H9 (cell line): ENCODE measurements at regions not wholly inside any gene's neighbourhood (a gene's known extent, or its start where the extent isn't known, plus 50 kb on each side); places are given as distances from the start of the nearest gene placed in this dataset.

ENCODE experiments used
- DNase-seq: peaks from one replicate; pipeline ENCODE4 v3.0.0-alpha.2; 2017
- H2AFZ ChIP-seq: one replicate; pipeline ENCODE4 v1.6.1; 2013; ENCODE audit warnings: mild to moderate bottlenecking, low read length, control low read depth, moderate library complexity
- H2AK5ac ChIP-seq: 2 replicates; pipeline ENCODE4 v1.6.1; 2013; ENCODE audit warnings: low read length, control low read depth, mixed read lengths; ENCODE audit not compliant: insufficient read length
- H2BK120ac ChIP-seq: one replicate; pipeline ENCODE4 v1.6.1; 2013; ENCODE audit warnings: low read depth, mild to moderate bottlenecking, low read length, control low read depth, inconsistent platforms; ENCODE audit not compliant: poor library complexity, severe bottlenecking
- H2BK12ac ChIP-seq: 2 replicates; pipeline ENCODE4 v1.6.1; 2013; ENCODE audit warnings: low read length, control low read depth, mixed read lengths, low read depth; ENCODE audit not compliant: insufficient read length
- H2BK15ac ChIP-seq: 2 replicates; pipeline ENCODE4 v1.6.1; 2013; ENCODE audit warnings: low read depth, low read length, control low read depth
- H2BK20ac ChIP-seq: one replicate; pipeline ENCODE4 v1.6.1; 2013; ENCODE audit warnings: low read depth, mild to moderate bottlenecking, low read length, control low read depth, inconsistent platforms; ENCODE audit not compliant: poor library complexity, severe bottlenecking
- H2BK5ac ChIP-seq: 2 replicates; pipeline ENCODE4 v1.6.1; 2013; ENCODE audit warnings: low read length, control low read depth, mixed read lengths; ENCODE audit not compliant: insufficient read length
- H3K14ac ChIP-seq: 2 replicates; pipeline ENCODE4 v1.6.1; 2013; ENCODE audit warnings: low read length, control low read depth; ENCODE audit not compliant: insufficient read depth
- H3K18ac ChIP-seq: 2 replicates; pipeline ENCODE4 v1.6.1; 2013; ENCODE audit warnings: low read depth, mild to moderate bottlenecking, mixed read lengths, low read length, control low read depth; ENCODE audit not compliant: insufficient read length
- H3K23ac ChIP-seq: 2 replicates; pipeline ENCODE4 v1.6.1; 2013; ENCODE audit warnings: low read length, control low read depth, mixed read lengths, low read depth; ENCODE audit not compliant: insufficient read length
- H3K23me2 ChIP-seq: 2 replicates; pipeline ENCODE4 v1.6.1; 2013; ENCODE audit warnings: low read depth, mild to moderate bottlenecking, mixed read lengths, low read length, control low read depth; ENCODE audit not compliant: insufficient read length, poor library complexity, severe bottlenecking
- H3K27ac ChIP-seq: 2 replicates; pipeline ENCODE4 v1.5.1; 2013; ENCODE audit warnings: low read length, control low read depth, mixed read lengths, low read depth; ENCODE audit not compliant: insufficient read length
- H3K27me3 ChIP-seq: 2 replicates; pipeline ENCODE4 v1.6.1; 2013; ENCODE audit warnings: low read length, control low read depth, inconsistent platforms; ENCODE audit not compliant: insufficient read depth
- H3K4ac ChIP-seq: 2 replicates; pipeline ENCODE4 v1.6.1; 2013; ENCODE audit warnings: low read depth, mild to moderate bottlenecking, control low read depth, inconsistent platforms, low read length, moderate library complexity
- H3K4me1 ChIP-seq: 2 replicates; pipeline ENCODE4 v1.6.1; 2013; ENCODE audit warnings: low read length, control low read depth, inconsistent platforms; ENCODE audit not compliant: insufficient read depth
- H3K4me2 ChIP-seq: 2 replicates; pipeline ENCODE4 v1.6.1; 2013; ENCODE audit warnings: low read length, control low read depth, mixed read lengths; ENCODE audit not compliant: insufficient read length, insufficient read depth
- H3K56ac ChIP-seq: 2 replicates; pipeline ENCODE4 v1.6.1; 2013; ENCODE audit warnings: low read depth, mild to moderate bottlenecking, mixed read lengths, low read length, control low read depth; ENCODE audit not compliant: insufficient read length
- H3K79me1 ChIP-seq: 2 replicates; pipeline ENCODE4 v1.6.1; 2013; ENCODE audit warnings: low read depth, mild to moderate bottlenecking, moderate library complexity, low read length, control low read depth, inconsistent platforms; ENCODE audit not compliant: insufficient read depth, poor library complexity, severe bottlenecking
- H3K79me2 ChIP-seq: 2 replicates; pipeline ENCODE4 v1.6.1; 2013; ENCODE audit warnings: low read length, control low read depth, inconsistent platforms; ENCODE audit not compliant: insufficient read depth
- H3K9ac ChIP-seq: 2 replicates; pipeline ENCODE4 v1.6.1; 2013; ENCODE audit warnings: low read length, control low read depth, mixed read lengths; ENCODE audit not compliant: insufficient read length; ENCODE audit errors: extremely low read depth
- H3K9me3 ChIP-seq: one replicate; pipeline ENCODE4 v1.6.1; 2013; ENCODE audit warnings: low read depth, low read length, inconsistent platforms; ENCODE audit not compliant: control insufficient read depth
- H3T11ph ChIP-seq: one replicate; pipeline ENCODE4 v1.6.1; 2013; ENCODE audit warnings: mild to moderate bottlenecking, low read length, control low read depth, inconsistent platforms
- H4K20me1 ChIP-seq: one replicate; pipeline ENCODE4 v1.6.1; 2013; ENCODE audit not compliant: control insufficient read depth, insufficient read length, insufficient read depth
- H4K5ac ChIP-seq: 2 replicates; pipeline ENCODE4 v1.6.1; 2013; ENCODE audit warnings: low read depth, mild to moderate bottlenecking, mixed read lengths, low read length, control low read depth; ENCODE audit not compliant: insufficient read length
- H4K8ac ChIP-seq: replicated peaks from 2 replicates; pipeline ENCODE4 v1.6.1; 2013; ENCODE audit warnings: low read length, control low read depth, mixed read lengths, low read depth; ENCODE audit not compliant: insufficient read length
- H4K91ac ChIP-seq: 2 replicates; pipeline ENCODE4 v1.6.1; 2013; ENCODE audit warnings: low read depth, mild to moderate bottlenecking, moderate library complexity, mixed read lengths, low read length, control low read depth; ENCODE audit not compliant: insufficient read length
- H3K27ac Mint-ChIP-seq, 3 experiments: 2 replicates in 2 of 3; 3 replicates in 1 of 3; pipeline ENCODE4 v1.8.0; 2020 to 2021; ENCODE audit warnings: mixed read lengths in 3 of 3, mild to moderate bottlenecking in 1 of 3, moderate library complexity in 1 of 3
- H3K27me3 Mint-ChIP-seq: 2 replicates; pipeline ENCODE4 v1.8.0; 2021; ENCODE audit warnings: low read depth, mild to moderate bottlenecking, moderate library complexity, mixed read lengths
- H3K36me3 Mint-ChIP-seq, 3 experiments: 2 replicates in 2 of 3; 3 replicates in 1 of 3; pipeline ENCODE4 v1.8.0; 2020 to 2021; ENCODE audit warnings: low read depth in 3 of 3, mixed read lengths in 3 of 3; ENCODE audit not compliant: insufficient read depth in 1 of 3
- H3K4me1 Mint-ChIP-seq, 2 experiments: 2 replicates each; pipeline ENCODE4 v1.8.0; 2020; ENCODE audit warnings: mixed read lengths in 2 of 2
- H3K4me3 Mint-ChIP-seq, 2 experiments: 2 replicates in 1 of 2; 3 replicates in 1 of 2; pipeline ENCODE4 v1.8.0; 2020 to 2021; ENCODE audit warnings: mild to moderate bottlenecking in 2 of 2, mixed read lengths in 2 of 2, moderate library complexity in 1 of 2
- H3K9me3 Mint-ChIP-seq, 2 experiments: 2 replicates in 1 of 2; 3 replicates in 1 of 2; pipeline ENCODE4 v1.8.0; 2020; ENCODE audit warnings: mild to moderate bottlenecking in 2 of 2, mixed read lengths in 2 of 2, moderate library complexity in 1 of 2
- WGBS: extraction: QIAGEN DNeasy Blood & Tissue Kit; methylation state at CpG from one replicate; pipeline ENCODE4 v1.1.7; 2013; ENCODE audit warnings: missing lambda C conversion rate, low lambda C conversion rate, mixed read lengths; ENCODE audit not compliant: insufficient read length; ENCODE audit errors: extremely low coverage; 5-methylcytosine and 5-hydroxymethylcytosine counted together
- TF ChIP-seq, protein P1 (sequence below): fragments of 200-600 bp; sonication (generic); conservative IDR thresholded peaks from 3 replicates; pipeline ENCODE4 v1.8.0; 2021; ENCODE audit warnings: antibody characterized with exemption, mild to moderate bottlenecking

DNA sequence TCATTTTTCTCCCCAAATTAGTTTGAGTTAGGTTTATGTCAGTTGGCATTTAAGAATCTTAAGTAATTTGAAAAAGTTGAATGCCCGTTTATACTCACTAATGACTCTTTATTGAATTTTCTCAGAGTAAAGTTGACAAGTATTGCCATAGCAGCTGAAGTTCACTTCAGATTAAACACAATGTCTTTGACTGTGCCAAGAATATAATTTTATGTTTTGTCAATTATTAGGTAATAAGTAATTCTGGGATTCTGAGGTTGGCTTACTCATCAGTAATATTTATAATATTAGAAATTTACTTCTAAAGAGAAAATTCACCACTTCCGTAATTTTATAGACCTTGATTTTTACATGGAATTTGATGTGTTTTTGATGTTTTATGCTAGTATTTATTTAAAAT is 369.3 kb upstream of the TMPRSS15 start:
- Histone ChIP-seq H3K4me1 (no peaks in the 10 kb centered on the region), H2BK5ac (no peak overlapping the region), H3K23ac (no peak overlapping the region), H3K9ac (no peak overlapping the region), H3K79me2 (no peaks in the 10 kb centered on the region), H3K18ac (no peak overlapping the region), H3K79me1 (no peaks in the 10 kb centered on the region), H3K27ac (no peak overlapping the region), H2AFZ (no peak overlapping the region), H3K56ac (no peak overlapping the region), H3K14ac (no peak overlapping the region), H2BK120ac (no peak overlapping the region), H2BK15ac (no peak overlapping the region), H4K91ac (no peak overlapping the region), H2BK20ac (no peak overlapping the region), H3K4ac (no peak overlapping the region), H4K8ac (no peak overlapping the region), H3K9me3 (no peaks in the 10 kb centered on the region), H3K4me2 (no peak overlapping the region), H2BK12ac (no peak overlapping the region), H4K5ac (no peak overlapping the region), H3K27me3 (no peaks in the 10 kb centered on the region), H3K23me2 (no peaks in the 10 kb centered on the region), H4K20me1 (no peaks in the 10 kb centered on the region), H3T11ph (no peak overlapping the region), H2AK5ac (no peak overlapping the region)
- Mint-ChIP-seq H3K4me3 (no peak overlapping the region), H3K27me3 (no peaks in the 10 kb centered on the region), H3K9me3 (no peaks in the 10 kb centered on the region), H3K36me3 (no peaks in the 10 kb centered on the region; a peak in 1 of 7 replicates), H3K4me1 (no peaks in the 10 kb centered on the region), H3K27ac (no peak overlapping the region)
- TF ChIP-seq, protein P1, sequence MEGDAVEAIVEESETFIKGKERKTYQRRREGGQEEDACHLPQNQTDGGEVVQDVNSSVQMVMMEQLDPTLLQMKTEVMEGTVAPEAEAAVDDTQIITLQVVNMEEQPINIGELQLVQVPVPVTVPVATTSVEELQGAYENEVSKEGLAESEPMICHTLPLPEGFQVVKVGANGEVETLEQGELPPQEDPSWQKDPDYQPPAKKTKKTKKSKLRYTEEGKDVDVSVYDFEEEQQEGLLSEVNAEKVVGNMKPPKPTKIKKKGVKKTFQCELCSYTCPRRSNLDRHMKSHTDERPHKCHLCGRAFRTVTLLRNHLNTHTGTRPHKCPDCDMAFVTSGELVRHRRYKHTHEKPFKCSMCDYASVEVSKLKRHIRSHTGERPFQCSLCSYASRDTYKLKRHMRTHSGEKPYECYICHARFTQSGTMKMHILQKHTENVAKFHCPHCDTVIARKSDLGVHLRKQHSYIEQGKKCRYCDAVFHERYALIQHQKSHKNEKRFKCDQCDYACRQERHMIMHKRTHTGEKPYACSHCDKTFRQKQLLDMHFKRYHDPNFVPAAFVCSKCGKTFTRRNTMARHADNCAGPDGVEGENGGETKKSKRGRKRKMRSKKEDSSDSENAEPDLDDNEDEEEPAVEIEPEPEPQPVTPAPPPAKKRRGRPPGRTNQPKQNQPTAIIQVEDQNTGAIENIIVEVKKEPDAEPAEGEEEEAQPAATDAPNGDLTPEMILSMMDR, result no peak
- no CpG with 5 or more reads among the region's 2 CpGs for WGBS
- DNase-seq, result no peak
